IPS DF 19.7 (cell line): ENCODE measurements at regions not wholly inside any gene's neighbourhood (a gene's known extent, or its start where the extent isn't known, plus 50 kb on each side); places are given as distances from the start of the nearest gene placed in this dataset.

Experiments used
- DNase-seq: peaks from one replicate; pipeline ENCODE4 v3.0.0-alpha.2; 2013; ENCODE audit warnings: low read depth, low spot score

DNA sequence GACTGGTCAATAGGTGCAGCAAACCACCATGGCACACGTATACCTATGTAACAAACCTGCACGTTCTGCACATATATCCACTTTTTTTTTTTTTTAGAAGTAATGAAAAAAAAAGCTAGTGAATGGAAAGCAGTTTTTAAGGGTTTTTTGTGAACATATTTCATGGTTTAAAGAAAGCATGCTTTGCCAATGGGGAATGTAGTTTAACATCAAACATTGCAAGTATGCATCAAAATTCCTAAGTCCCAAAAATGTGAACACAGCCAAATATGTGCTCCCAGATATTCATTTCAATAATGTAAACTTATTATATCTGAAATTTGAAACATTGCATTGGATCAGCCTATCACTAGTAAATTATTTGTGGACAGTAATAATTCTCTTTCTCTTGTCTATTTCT, 710.4 kb upstream of the FLRT2 start:
- no peak for DNase-seq

GRCh38 chr14:84825481-84826251, 704.3 kb upstream of the FLRT2 start:
- peak; percentile 0 for DNase-seq

DNA sequence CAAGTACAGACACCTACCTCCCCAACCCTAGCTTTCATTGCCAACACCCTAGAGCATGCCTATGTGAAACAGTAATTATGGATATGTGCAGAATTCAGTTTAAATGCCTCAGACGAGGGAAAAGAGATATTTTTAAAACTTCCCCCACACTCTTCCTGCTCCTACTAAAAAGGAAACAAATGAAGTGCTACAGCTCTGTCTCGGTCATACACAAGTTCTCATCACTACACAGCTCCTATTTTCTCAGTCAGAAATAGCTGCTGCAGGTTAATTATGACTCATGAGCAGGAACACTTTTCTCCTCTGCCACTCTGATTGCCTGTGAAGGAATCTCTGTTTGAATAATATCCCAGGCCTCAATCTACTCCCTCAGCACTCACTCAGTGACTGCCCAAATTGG, 703.6 kb upstream of the FLRT2 start:
- DNase-seq: no peak

DNA sequence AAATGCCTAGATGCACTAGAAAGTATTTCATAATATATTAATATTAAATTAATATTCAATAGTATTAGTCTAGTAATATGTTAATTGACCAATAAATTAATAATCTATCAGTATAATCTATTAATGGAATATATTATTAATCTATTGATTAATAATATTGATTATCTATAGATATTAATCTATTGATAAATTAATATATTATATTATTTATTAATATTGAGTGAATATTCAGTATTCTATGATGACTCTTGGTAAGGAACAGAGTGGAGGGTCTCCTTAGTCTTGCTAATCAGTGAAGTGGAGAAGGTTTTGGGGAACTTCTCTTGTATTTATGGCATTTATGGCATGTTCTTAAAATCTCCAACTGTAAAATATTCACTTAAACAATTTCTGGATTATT, 679.3 kb upstream of the FLRT2 start:
- DNase-seq: no peak

DNA sequence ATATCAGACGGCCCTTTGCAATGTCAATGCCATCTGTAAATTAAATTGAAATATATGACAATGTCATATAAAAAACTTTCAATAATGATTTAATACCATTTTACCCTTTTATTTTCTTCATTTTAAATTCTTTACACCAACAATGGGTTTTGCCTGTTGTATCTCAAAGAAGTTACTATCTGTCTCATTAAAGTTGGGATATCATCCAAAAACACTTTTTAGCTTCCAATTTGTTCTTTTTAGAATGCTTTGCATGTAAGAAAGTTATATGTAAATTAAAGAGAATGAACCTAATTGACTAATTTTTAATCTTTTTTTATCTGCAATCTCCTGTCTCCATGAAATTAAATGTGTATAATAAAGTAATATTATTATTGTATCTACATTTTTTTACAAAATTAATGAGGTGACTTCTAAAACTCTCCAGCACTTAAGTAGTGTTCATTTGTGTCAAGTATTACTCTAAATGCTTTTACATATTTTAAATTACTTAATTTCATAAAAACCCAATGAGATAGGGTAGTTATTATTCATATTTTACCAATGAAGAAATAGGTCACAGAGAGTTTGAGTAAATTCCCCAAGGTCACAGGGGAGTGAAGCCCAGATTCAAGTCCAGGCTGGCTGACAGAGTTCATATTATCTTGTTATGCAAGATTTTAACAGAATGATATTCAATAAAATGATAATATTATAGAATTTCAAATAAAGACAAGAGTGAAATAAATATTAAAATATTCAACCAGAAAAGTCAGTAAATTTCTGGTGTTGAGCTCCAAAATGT, 673.0 kb upstream of the FLRT2 start:
- no peak for DNase-seq

GRCh38 chr14:84857571-84857970, 672.4 kb upstream of the FLRT2 start:
- no peak for DNase-seq

GRCh38 chr14:84859116-84859515, 670.8 kb upstream of the FLRT2 start:
- DNase-seq: no peak

DNA sequence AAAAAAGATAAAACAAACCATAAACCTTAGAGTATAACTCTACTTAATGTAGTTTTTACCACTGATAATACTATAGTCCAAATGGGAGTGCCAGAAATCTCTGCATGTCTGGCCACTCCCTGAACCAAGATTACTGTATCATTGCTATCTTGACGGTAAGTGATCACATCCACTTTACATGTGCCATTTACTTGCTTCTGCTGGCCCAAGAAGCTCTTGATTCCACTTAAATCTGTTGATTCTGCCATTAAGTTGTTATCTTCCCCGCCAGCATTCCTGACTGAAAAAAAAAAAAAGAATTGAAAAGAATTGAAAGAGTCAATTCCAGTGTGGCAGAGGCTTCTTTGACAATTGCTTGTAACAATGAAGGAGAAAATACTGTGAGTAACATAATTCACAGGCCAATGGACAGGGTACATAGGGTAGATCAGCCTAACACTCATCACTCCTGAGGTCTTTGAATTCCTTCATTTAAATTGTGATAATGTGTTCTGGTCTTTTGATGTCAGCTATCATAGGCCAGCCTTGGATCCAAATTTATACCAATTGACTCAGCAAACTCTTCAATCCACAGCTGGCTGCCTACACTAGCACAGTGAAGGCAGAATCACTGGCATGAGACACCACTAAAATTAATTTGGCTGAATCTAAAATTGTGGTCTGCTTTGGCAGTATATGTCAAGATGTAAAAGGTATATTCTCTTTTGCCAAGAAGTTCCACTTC, 665.2 kb upstream of the FLRT2 start:
- DNase-seq: no peak

GRCh38 chr14:84871734-84872133, 658.2 kb upstream of the FLRT2 start:
- DNase-seq: no peak

GRCh38 chr14:84874436-84874835, 655.5 kb upstream of the FLRT2 start:
- DNase-seq: no peak

- DNase-seq: no peak
Measured at GRCh38 chr14:84877061-84877460, 652.9 kb upstream of the FLRT2 start.

- no peak for DNase-seq
Measured at GRCh38 chr14:84882830-84883229, 647.1 kb upstream of the FLRT2 start.

DNA sequence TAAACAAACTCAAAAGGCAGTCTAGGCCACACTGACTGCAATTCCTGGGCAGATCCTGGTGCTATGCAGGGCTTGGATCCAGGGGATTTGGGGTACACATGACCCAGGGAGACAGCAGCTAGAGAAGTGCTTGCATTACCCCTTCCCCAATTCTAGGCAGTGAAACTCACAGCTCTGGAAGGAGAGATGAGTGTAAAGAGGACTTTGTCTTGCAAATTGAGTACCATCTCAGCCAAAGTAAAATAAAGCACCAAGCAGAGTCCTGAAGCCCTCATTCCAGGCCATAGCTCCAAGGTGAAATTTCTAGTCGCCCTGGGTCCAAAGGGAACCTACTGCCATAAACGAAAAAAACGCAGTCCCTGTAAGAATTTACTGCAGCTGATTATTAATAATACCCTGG, 644.9 kb upstream of the FLRT2 start:
- DNase-seq: peak; percentile 17

GRCh38 chr14:84891404-84891803, 638.5 kb upstream of the FLRT2 start:
- DNase-seq: no peak

DNA sequence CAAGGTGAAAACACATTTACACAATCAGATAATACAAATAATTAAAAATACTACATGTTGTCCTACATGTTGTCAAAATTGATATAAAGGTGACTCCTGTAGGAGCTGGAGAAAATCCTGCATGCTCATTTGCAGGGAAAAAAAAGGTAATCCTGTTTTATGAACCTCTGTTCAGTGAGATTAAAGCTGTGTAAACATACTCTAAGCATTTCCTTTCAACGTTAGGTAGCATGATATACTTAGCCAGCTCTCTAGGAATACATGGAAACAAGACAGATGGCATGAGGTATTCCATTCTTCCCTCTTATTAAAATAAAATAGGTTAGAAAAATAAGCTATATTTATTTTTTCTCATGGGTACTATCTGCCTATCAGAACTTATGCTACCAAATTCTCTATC, 635.7 kb upstream of the FLRT2 start:
- DNase-seq: no peak

DNA sequence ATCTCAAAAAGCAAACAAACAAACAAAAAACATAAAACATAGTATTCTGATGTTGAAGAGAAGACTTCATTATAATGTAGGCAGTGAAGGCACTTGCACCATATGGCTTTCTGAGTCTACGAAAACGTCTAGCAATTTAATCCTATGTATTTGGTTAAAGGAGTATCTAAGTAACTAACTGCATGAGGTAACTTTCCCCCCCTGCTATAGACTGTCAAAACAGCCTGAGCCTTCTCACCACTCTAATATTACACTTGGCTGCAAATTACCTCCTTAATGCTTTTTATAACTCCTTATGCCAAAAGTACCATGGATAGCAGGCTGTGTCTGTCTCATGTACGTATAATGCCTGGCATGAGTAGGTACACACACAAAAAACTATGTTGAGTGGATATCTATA, 607.6 kb upstream of the FLRT2 start:
- no peak for DNase-seq

DNA sequence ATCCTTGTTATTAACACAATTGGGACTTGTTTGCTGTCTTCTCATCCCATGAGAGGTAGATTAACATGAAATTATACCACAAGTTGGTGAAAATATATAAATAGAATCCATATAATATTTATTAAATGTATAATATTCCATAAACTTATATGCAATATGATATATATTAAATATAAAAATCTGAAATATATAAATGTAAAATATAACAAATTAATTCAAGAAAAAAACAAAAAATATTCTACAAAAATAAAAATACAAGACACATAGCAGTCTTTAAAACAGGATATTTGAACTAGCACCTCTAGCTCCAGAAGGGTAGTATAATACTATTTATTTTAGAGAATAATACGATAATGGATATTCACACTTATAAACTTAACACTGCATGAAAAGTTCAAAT, 603.3 kb upstream of the FLRT2 start:
- no peak for DNase-seq

GRCh38 chr14:84927096-84927827, 602.7 kb upstream of the FLRT2 start:
- DNase-seq: no peak

DNA sequence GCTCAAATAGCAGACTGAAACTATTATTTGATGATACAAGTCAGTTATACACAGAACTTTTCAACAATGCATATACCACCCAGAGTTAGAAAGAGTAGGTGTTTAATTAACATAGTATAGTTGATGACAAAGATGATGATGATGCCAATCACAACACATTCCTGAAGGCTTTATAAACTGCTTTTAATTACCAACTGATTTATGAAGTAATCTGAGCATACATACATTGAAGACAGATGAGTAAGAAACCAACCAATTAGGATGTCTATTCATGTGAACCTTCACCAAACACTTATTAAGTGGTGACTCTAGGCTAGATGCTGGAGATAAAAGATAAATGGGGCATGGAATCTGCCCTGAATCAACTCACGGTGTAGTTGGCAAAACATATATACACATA, 600.9 kb upstream of the FLRT2 start:
- no peak for DNase-seq

DNA sequence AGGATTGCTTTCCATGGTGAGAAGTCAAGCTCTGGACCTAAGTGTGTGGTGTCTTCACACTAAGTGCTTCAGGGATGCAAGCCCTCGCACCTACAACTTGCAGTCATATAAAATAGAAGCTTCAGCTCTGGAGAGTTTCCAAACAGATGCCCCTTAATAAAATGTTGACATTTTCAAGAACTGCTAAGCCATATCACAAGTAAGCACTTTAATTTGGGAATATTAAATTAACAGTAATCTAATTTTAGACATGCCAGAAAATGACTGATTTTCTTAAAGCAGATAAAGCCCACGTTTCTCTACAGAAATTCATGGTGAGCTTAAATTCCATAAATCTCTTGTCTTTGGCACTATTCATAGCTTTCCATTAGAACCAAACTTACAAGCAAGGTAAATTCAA, 600.1 kb upstream of the FLRT2 start:
- DNase-seq: no peak

DNA sequence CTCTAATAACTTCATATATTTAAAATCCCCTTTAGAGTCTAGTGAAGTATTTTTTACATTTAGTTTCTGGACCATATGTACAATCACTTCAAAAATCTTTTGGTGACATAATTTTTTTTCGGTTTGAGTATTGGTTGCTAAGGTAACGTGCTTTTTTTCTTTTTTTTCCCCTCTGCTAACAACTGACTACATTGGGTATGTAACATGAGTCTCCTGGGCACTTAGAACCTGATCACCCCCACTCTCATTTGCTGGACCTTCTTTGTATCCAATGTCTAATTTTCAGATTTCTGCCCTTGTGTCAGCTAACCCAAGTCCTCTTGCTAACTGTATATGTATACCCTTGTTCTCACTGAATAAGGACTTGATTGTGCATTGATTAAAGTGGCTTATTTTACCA, 592.9 kb upstream of the FLRT2 start:
- no peak for DNase-seq

GRCh38 chr14:84937449-84937848, 592.5 kb upstream of the FLRT2 start:
- DNase-seq: no peak
